Ovary (tissue), 3 donors: ENCODE measurements at regions not wholly inside any gene's neighbourhood (a gene's known extent, or its start where the extent isn't known, plus 50 kb on each side); places are given as distances from the start of the nearest gene placed in this dataset.

Source experiments
- CTCF ChIP-seq, 3 donors: fragments of 450-650 bp in 2 of 3; fragments of 200-600 bp in 1 of 3; IDR thresholded peaks; one replicate each; pipeline versions ENCODE4 v1.5.1 to v1.8.0; 2016 to 2022; ENCODE audit warnings: antibody characterized with exemption in 3 of 3, mild to moderate bottlenecking in 1 of 3
- EP300 ChIP-seq: sonication (generic); formaldehyde crosslinking; IDR thresholded peaks from one replicate; pipeline ENCODE4 v1.6.1; 2017; ENCODE audit warnings: antibody characterized with exemption
- POLR2A ChIP-seq: fragments of 450-650 bp; IDR thresholded peaks from one replicate; pipeline ENCODE4 v1.6.1; 2017; ENCODE audit warnings: antibody characterized with exemption, mild to moderate bottlenecking, moderate library complexity
- donor health status: DM: no; HTN: no; CAD: no.

- no peak for TF ChIP-seq CTCF (IDR thresholded peaks at IDR 0.05)
- no peak for TF ChIP-seq POLR2A
- TF ChIP-seq EP300: no peak
These were observed 773.3 kb downstream of the PDCD6IP start for GRCh38 chr3:34571714-34572113.
